Neutrophil (primary cell): ENCODE measurements at regions not wholly inside any gene's neighbourhood (a gene's known extent, or its start where the extent isn't known, plus 50 kb on each side); places are given as distances from the start of the nearest gene placed in this dataset.

Source experiments
- H3K27ac ChIP-seq: fragments of 200-600 bp; sonication (generic); 2 replicates; pipeline ENCODE4 v1.5.1; 2016; ENCODE audit warnings: mild to moderate bottlenecking, moderate library complexity
- H3K27me3 ChIP-seq: fragments of 200-600 bp; sonication (generic); 2 replicates; pipeline ENCODE4 v1.6.0; 2016; ENCODE audit warnings: mild to moderate bottlenecking
- H3K36me3 ChIP-seq: fragments of 200-600 bp; sonication (generic); 2 replicates; pipeline ENCODE4 v1.5.1; 2017
- H3K4me1 ChIP-seq, 2 experiments: fragments of 200-600 bp in 1 of 2; sonication (generic) in 1 of 2; 1 replicate in 1 of 2; 2 replicates in 1 of 2; pipeline versions ENCODE4 v1.5.1 to v1.6.1; 2013 to 2016; ENCODE audit warnings: low read depth in 1 of 2, low read length in 1 of 2, mild to moderate bottlenecking in 1 of 2, moderate library complexity in 1 of 2; ENCODE audit not compliant: control insufficient read depth in 1 of 2, insufficient read depth in 1 of 2
- H3K4me3 ChIP-seq, 2 experiments: fragments of 200-600 bp in 1 of 2; sonication (generic) in 1 of 2; 1 replicate in 1 of 2; 2 replicates in 1 of 2; pipeline ENCODE4 v1.5.1; 2013 to 2016; ENCODE audit warnings: low read depth in 1 of 2, low read length in 1 of 2, mild to moderate bottlenecking in 1 of 2, moderate library complexity in 1 of 2
- H3K9me3 ChIP-seq: fragments of 200-600 bp; sonication (generic); 2 replicates; pipeline ENCODE4 v1.5.1; 2016
- CTCF ChIP-seq: fragments of 200-600 bp; sonication (generic); IDR thresholded peaks from 2 replicates; pipeline ENCODE4 v1.5.1; 2016; ENCODE audit warnings: antibody characterized with exemption

GRCh38 chr2:34670482-34670881 is 1071.4 kb upstream of the FAM98A start:
- no peak for TF ChIP-seq CTCF
- H3K27ac ChIP-seq: no peak overlapping the region
- no peaks in the 10 kb centered on the region for H3K36me3 ChIP-seq
- H3K9me3 ChIP-seq: no peaks in the 10 kb centered on the region
- H3K4me1 ChIP-seq: no peaks in the 10 kb centered on the region
- no peak overlapping the region for H3K4me3 ChIP-seq
- H3K27me3 ChIP-seq: no peaks in the 10 kb centered on the region

- no peak for TF ChIP-seq CTCF
- Histone ChIP-seq H3K4me3 (no peak overlapping the region), H3K36me3 (no peaks in the 10 kb centered on the region)
Measured at GRCh38 chr2:34666821-34667220, 1067.7 kb upstream of the FAM98A start.

GRCh38 chr2:34664266-34664665 is 1065.2 kb upstream of the FAM98A start:
- no peak for TF ChIP-seq CTCF
- Histone ChIP-seq H3K4me1 (no peaks in the 10 kb centered on the region), H3K27me3 (no peaks in the 10 kb centered on the region), H3K27ac (no peak overlapping the region), H3K36me3 (no peaks in the 10 kb centered on the region), H3K9me3 (no peaks in the 10 kb centered on the region), H3K4me3 (no peak overlapping the region)

More at GRCh38 chr2:34666821-34667220, 1067.7 kb upstream of the FAM98A start:
- H3K27me3 ChIP-seq: no peaks in the 10 kb centered on the region
- no peaks in the 10 kb centered on the region for H3K4me1 ChIP-seq
- H3K9me3 ChIP-seq: no peaks in the 10 kb centered on the region
- no peak overlapping the region for H3K27ac ChIP-seq

- Histone ChIP-seq H3K36me3 (no peaks in the 10 kb centered on the region), H3K4me3 (no peak overlapping the region), H3K4me1 (no peaks in the 10 kb centered on the region), H3K27ac (no peak overlapping the region), H3K9me3 (no peaks in the 10 kb centered on the region), H3K27me3 (no peaks in the 10 kb centered on the region)
- TF ChIP-seq CTCF: no peak
Measured at GRCh38 chr2:34663314-34663713, 1064.2 kb upstream of the FAM98A start.

GRCh38 chr2:34660741-34661140 is 1061.6 kb upstream of the FAM98A start:
- Histone ChIP-seq H3K27ac (no peak overlapping the region), H3K27me3 (no peaks in the 10 kb centered on the region), H3K4me1 (no peaks in the 10 kb centered on the region), H3K9me3 (no peaks in the 10 kb centered on the region), H3K36me3 (no peaks in the 10 kb centered on the region), H3K4me3 (no peak overlapping the region)
- no peak for TF ChIP-seq CTCF

- no peaks in the 10 kb centered on the region for H3K27me3 ChIP-seq
- no peak overlapping the region for H3K4me3 ChIP-seq
- no peaks in the 10 kb centered on the region for H3K36me3 ChIP-seq
- H3K4me1 ChIP-seq: no peaks in the 10 kb centered on the region
- no peak for TF ChIP-seq CTCF
- no peaks in the 10 kb centered on the region for H3K9me3 ChIP-seq
- no peak overlapping the region for H3K27ac ChIP-seq
Measured at GRCh38 chr2:34656632-34657031, 1057.5 kb upstream of the FAM98A start.
